ENCODE measurements at regions not wholly inside any gene's neighbourhood (a gene's known extent, or its start where the extent isn't known, plus 50 kb on each side); places are given as distances from the start of the nearest gene placed in this dataset.

- POLR2A ChIA-PET, result no interaction called here
- Histone ChIP-seq H3K4me2 (ENCODE audit: low read depth, low read length) (no peak overlapping the region), H3K27ac (ENCODE audit: extremely low read length, insufficient read depth, low read length) (no peak overlapping the region), H4K20me1 (ENCODE audit: insufficient read depth, low read length) (no peaks in the 10 kb centered on the region), H2AFZ (ENCODE audit: low read length) (no peak overlapping the region), H3K36me3 (replicated peaks in 1 of 2; ENCODE audit: control insufficient read depth in 1 of 2, insufficient read depth in 2 of 2, low read length in 2 of 2) (no peaks in the 10 kb centered on the region), H3K9ac (ENCODE audit: insufficient read depth, low read depth, low read length) (no peak overlapping the region), H3K79me2 (ENCODE audit: insufficient read depth, low read length) (no peaks in the 10 kb centered on the region), H3K4me3 (replicated peaks in 1 of 3; ENCODE audit: insufficient read depth in 1 of 3, low read depth in 2 of 3, low read length in 3 of 3) (no peak overlapping the region), H3K27me3 (ENCODE audit: control insufficient read depth in 1 of 2, insufficient read depth in 2 of 2, low read length in 2 of 2) (no peaks in the 10 kb centered on the region), H3K4me1 (ENCODE audit: insufficient read depth, low read length) (no peaks in the 10 kb centered on the region), H3K9me3 (ENCODE audit: low read length) (no peaks in the 10 kb centered on the region)
- BruUV-seq (replicated peaks), result no TSS peak
- in situ Hi-C loops (cut with HindIII; ENCODE audit: extremely low pct_ligation_motif_present, low pct_unique_long_range_greater_than_20kb), result no loop called here
- ATAC-seq (no peak), DNase-seq (ENCODE audit: low spot score) (no peak), FAIRE-seq (no peak)
- intact Hi-C loops (cut with micrococcal nuclease; ENCODE audit: unreplicated experiment), result no loop called here
- CTCF ChIA-PET (ENCODE audit: low intra/inter-chr PET ratio, low total read pairs), result no interaction called here
- 17% methylated on average over 4 of the region's 4 CpGs for WGBS (ENCODE audit: low lambda C conversion rate)
- no peak for TF ChIP-seq ZNF770 (CRISPR knock-in tag; IDR thresholded peaks at IDR 0.05)
- no peak for TF ChIP-seq ZBTB40 (IDR thresholded peaks at IDR 0.05)
- TF ChIP-seq ZBTB40 (CRISPR knock-in tag; IDR thresholded peaks at IDR 0.05), result no peak
- TF ChIP-seq SNRNP70 (IDR thresholded peaks at IDR 0.05; ENCODE audit: low read depth, low read length), result no peak
- TF ChIP-seq ZSCAN20 (CRISPR knock-in tag; IDR thresholded peaks at IDR 0.05; ENCODE audit: borderline replicate concordance), result no peak
- no peak for TF ChIP-seq GPBP1L1 (CRISPR knock-in tag; IDR thresholded peaks at IDR 0.05)
- TF ChIP-seq ZMAT3 (CRISPR knock-in tag; conservative IDR thresholded peaks at IDR 0.05), result no peak
- TF ChIP-seq ZBTB2 (CRISPR knock-in tag; IDR thresholded peaks at IDR 0.05; ENCODE audit: low read depth), result no peak
- TF ChIP-seq RFXAP (CRISPR knock-in tag; IDR thresholded peaks at IDR 0.05; ENCODE audit: borderline replicate concordance), result no peak
These were observed 894.7 kb upstream of the INTU start for GRCh38 chr4:126737899-126738526.
